ENCODE measurements at regions not wholly inside any gene's neighbourhood (a gene's known extent, or its start where the extent isn't known, plus 50 kb on each side); places are given as distances from the start of the nearest gene placed in this dataset.

DNA sequence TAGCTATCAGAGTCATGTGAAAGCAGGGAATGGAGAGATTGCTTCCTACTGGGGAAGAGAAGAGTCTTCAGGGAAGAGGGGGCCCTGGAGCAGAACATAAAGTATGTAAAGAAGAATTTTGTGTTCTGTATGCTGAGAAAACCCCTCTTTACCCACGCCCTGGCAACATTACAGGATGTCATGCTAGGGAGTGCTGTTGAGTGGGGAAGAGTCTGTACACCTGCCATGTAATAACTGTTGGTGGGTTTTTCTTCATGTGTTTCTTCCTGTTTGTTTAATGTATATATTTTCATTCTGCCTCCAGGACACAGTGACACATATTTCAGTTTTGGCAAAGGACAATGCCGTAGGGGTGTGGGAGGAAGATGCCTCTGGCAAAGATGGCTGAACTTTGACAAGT is 122.8 kb upstream of the LPP start:
- Mint-ChIP-seq H3K9me3 (peaks cover 0 to 36% (median 15%) of the 10 kb centered on the region in 7 donors), H3K27ac (no peak overlapping the region), H3K36me3 (peaks cover 0 to 13% of the 10 kb centered on the region in 2 donors), H3K4me1 (peaks cover 10 to 21% (median 20%) of the 10 kb centered on the region in 3 donors), H3K4me3 (peak overlapping the region in 1 of 8 donors; percentile 51), H3K27me3 (no peaks in the 10 kb centered on the region)
- peak in 1 of 2 donors; percentile 28 for ATAC-seq (ENCODE audit: low read depth in 2 of 2)
- no peak for DNase-seq

DNA sequence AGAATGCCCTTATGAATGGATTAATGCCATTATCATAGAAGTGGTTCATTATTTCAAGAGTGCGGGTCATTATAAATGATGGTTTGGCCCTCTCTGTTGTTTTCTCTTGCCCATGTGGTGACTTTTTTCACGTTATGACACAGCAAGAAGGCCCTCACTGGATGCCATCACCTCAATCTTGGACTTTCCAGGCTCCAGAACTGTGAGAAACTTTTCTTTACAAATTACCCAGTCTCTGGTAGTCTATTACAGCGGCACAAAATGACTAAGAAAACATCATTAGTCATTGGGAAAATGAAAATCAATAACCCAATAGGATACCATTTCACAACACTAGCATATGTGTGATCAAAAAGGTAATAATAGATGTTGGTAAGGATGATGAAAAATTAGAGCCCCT is 119.0 kb upstream of the LPP start:
- Mint-ChIP-seq H3K4me3 (no peak overlapping the region), H3K27me3 (peaks cover 0 to 5% (median 0%) of the 10 kb centered on the region in 3 donors), H3K9me3 (peaks cover 0 to 38% (median 15%) of the 10 kb centered on the region in 7 donors), H3K36me3 (peaks cover 0 to 13% of the 10 kb centered on the region in 2 donors), H3K4me1 (peaks cover 15 to 30% (median 24%) of the 10 kb centered on the region in 3 donors), H3K27ac (no peak overlapping the region)
- DNase-seq (no peak), ATAC-seq (ENCODE audit: low read depth in 2 of 2) (no peak)

DNA sequence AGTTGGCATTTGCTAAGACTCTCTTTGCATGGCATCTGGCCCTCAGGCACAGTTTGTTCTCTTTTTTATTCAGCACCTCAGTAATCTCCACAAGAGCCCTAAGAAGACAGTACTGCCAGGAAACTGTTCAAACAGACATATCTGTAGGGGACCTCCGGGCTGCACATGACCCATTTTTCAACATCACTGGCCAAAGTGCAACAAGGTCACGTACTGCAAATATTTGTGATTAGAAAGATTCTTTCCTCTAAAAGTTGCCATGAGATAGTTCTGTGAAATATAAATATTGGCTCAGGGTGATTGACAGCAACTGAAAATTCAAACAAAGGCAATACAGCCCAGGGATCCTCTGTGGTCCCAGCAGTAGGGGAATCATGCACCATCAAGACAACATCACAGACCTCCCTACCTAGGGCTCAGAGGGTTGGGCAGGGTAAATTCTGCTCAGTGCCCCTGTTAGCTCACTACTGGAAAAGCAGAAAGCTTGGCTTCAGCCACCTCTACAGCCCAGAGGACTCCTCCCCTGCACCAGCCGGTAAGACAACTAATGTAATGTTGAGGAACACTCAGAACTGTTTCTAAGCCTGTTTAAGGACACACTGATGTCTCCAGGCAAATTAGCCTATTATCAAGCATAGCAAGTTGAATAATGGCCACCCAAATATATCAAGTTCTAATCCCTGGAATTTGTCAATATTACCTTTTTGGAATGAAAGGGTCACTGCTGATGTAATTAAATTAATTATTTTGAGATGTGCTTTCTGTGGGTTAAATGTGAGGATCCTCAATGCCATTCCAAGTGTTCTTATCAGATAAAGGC is 117.4 kb upstream of the LPP start:
- Mint-ChIP-seq H3K4me3 (no peak overlapping the region), H3K27ac (no peak overlapping the region), H3K9me3 (peaks cover 0 to 38% (median 15%) of the 10 kb centered on the region in 7 donors), H3K4me1 (peaks cover 14 to 24% (median 22%) of the 10 kb centered on the region in 3 donors), H3K36me3 (peaks cover 0 to 13% of the 10 kb centered on the region in 2 donors), H3K27me3 (peaks cover 0 to 5% (median 0%) of the 10 kb centered on the region in 3 donors)
- DNase-seq, result peak; percentile 14
- ATAC-seq (ENCODE audit: low read depth in 2 of 2), result peak; percentile 37 to 62

- peak overlapping the region in 1 of 6 donors; percentile 9 for H3K27ac Mint-ChIP-seq
- no peak for ATAC-seq (ENCODE audit: low read depth in 2 of 2)
- H3K36me3 Mint-ChIP-seq, result peaks cover 0 to 12% of the 10 kb centered on the region in 2 donors
- peaks cover 0 to 38% (median 15%) of the 10 kb centered on the region in 7 donors for H3K9me3 Mint-ChIP-seq
- H3K4me3 Mint-ChIP-seq, result no peak overlapping the region
- H3K27me3 Mint-ChIP-seq, result peaks cover 0 to 5% (median 0%) of the 10 kb centered on the region in 3 donors
- H3K4me1 Mint-ChIP-seq, result peaks cover 14 to 22% (median 19%) of the 10 kb centered on the region in 3 donors
- DNase-seq, result no peak
Observed at GRCh38 chr3:188037195-188037718, 116.7 kb upstream of the LPP start.

GRCh38 chr3:188037965-188038581 is 115.9 kb upstream of the LPP start:
- Mint-ChIP-seq H3K9me3 (peaks cover 0 to 33% (median 12%) of the 10 kb centered on the region in 7 donors), H3K36me3 (peaks cover 0 to 7% of the 10 kb centered on the region in 2 donors), H3K27me3 (peaks cover 0 to 7% (median 5%) of the 10 kb centered on the region in 3 donors), H3K4me1 (peaks cover 14 to 19% (median 14%) of the 10 kb centered on the region in 3 donors), H3K27ac (peak overlapping the region in 1 of 6 donors; percentile 29), H3K4me3 (no peak overlapping the region)
- DNase-seq (no peak), ATAC-seq (ENCODE audit: low read depth in 2 of 2) (no peak)

DNA sequence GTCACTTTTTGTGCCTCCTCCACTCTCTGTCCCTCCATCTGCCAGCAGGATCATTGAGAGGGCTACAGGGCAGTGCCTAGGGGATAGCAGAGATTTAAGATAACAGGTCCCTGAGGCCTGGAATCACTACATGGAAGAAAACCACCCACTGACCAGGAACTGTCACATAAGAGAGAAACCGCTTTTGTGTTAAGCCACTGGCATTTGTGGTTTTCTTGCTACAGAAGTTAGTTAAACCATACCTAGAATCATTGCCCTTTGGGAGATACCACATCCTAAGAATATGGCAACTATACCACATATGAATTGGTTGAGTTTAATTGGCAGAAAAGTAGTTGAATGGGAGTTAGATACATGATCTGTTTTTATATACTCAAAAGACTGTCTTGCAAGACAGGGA is 112.8 kb upstream of the LPP start:
- Mint-ChIP-seq H3K4me3 (no peak overlapping the region), H3K27me3 (peaks cover 0 to 10% (median 9%) of the 10 kb centered on the region in 3 donors), H3K27ac (no peak overlapping the region), H3K9me3 (peaks cover 0 to 3% (median 0%) of the 10 kb centered on the region in 7 donors), H3K36me3 (no peaks in the 10 kb centered on the region), H3K4me1 (peaks cover 7 to 9% (median 8%) of the 10 kb centered on the region in 3 donors)
- DNase-seq, result no peak
- no peak for ATAC-seq (ENCODE audit: low read depth in 2 of 2)

DNA sequence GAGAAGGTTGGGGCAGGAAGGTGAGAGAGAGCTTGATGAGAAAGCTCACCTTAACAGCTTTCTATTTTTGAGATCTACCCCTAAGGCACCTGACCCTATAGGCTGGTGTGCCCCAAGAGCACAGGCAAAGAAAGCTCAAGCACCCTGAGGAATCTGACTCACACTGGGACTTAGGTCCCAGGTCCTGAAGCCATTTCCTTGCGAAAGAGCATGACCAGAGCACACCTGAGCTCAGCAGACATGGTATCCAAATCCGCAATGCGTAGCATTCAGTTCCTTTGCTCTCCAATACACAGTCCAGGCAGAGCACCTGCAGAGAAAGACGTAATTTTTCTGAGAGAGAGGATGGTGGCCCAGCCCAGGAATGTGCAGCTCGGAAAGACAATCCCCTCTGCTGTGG is 112.1 kb upstream of the LPP start:
- no peak for DNase-seq
- H3K27me3 Mint-ChIP-seq, result peaks cover 0 to 10% (median 9%) of the 10 kb centered on the region in 3 donors
- no peak overlapping the region for H3K27ac Mint-ChIP-seq
- H3K4me3 Mint-ChIP-seq, result no peak overlapping the region
- no peaks in the 10 kb centered on the region for H3K36me3 Mint-ChIP-seq
- no peak for ATAC-seq (ENCODE audit: low read depth in 2 of 2)
- peaks cover under 1 to 5% (median 4%) of the 10 kb centered on the region in 3 donors for H3K4me1 Mint-ChIP-seq
- peaks cover 0 to 2% (median 0%) of the 10 kb centered on the region in 7 donors for H3K9me3 Mint-ChIP-seq

DNA sequence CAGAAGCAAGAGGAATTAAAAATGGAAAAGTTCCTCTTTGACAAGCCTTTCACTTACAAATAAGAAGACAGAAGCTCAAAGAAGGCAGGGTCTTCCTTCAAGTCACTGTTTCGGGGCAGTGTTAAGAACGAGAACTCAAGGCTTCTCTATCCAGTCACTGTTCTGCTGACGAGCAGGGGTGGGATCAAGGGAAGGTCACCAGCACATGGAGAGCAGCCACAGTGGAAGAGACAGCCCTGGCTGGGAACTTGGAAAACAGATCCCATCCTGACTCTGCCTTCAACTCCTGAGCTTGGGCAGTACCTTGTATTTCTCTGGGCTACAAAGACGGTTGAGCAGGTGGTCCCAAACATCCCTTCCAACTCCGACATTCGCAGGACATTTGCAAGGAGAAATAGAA is 111.5 kb upstream of the LPP start:
- ATAC-seq (ENCODE audit: low read depth in 2 of 2) (no peak), DNase-seq (no peak)
- no peaks in the 10 kb centered on the region for H3K36me3 Mint-ChIP-seq
- peaks cover 0 to 5% (median 4%) of the 10 kb centered on the region in 3 donors for H3K4me1 Mint-ChIP-seq
- no peak overlapping the region for H3K27ac Mint-ChIP-seq
- peaks cover 0 to 2% (median 0%) of the 10 kb centered on the region in 7 donors for H3K9me3 Mint-ChIP-seq
- no peak overlapping the region for H3K4me3 Mint-ChIP-seq
- peaks cover 0 to 12% (median 10%) of the 10 kb centered on the region in 3 donors for H3K27me3 Mint-ChIP-seq

DNA sequence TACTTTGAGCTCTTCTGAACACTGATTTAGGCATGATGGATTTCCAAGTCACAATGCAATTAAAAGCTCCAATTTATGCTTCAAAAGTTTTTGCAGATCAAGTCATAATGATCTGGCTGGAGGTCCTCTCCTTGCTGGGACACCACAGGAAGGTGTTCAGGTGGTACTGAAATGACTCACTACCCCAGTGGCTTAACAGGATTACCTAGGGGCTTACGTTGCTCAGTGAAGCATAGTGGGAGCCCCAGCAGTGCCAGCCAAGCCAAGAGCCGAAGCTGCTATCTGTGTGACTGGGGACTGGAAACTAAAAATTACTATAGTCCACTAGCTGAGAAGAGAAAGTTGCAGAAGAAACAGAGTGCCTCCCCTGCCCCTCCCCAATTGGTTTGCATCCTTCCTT is 110.1 kb upstream of the LPP start:
- no peaks in the 10 kb centered on the region for H3K36me3 Mint-ChIP-seq
- no peak for DNase-seq
- peaks cover 0 to 15% (median 5%) of the 10 kb centered on the region in 3 donors for H3K27me3 Mint-ChIP-seq
- H3K4me3 Mint-ChIP-seq, result no peak overlapping the region
- peaks cover 0 to 2% (median 0%) of the 10 kb centered on the region in 7 donors for H3K9me3 Mint-ChIP-seq
- H3K4me1 Mint-ChIP-seq, result peaks cover 0 to 5% (median 4%) of the 10 kb centered on the region in 3 donors
- no peak overlapping the region for H3K27ac Mint-ChIP-seq
- ATAC-seq (ENCODE audit: low read depth in 2 of 2), result no peak

GRCh38 chr3:188046561-188047211 is 107.3 kb upstream of the LPP start:
- no peak for ATAC-seq (ENCODE audit: low read depth in 2 of 2)
- Mint-ChIP-seq H3K4me3 (no peak overlapping the region), H3K27ac (no peak overlapping the region), H3K9me3 (no peaks in the 10 kb centered on the region), H3K27me3 (peaks cover 4 to 26% (median 9%) of the 10 kb centered on the region in 3 donors), H3K4me1 (peaks cover 8 to 17% (median 16%) of the 10 kb centered on the region in 3 donors), H3K36me3 (no peaks in the 10 kb centered on the region)
- DNase-seq, result no peak

- H3K27me3 Mint-ChIP-seq, result peaks cover 4 to 24% (median 10%) of the 10 kb centered on the region in 3 donors
- no peaks in the 10 kb centered on the region for H3K9me3 Mint-ChIP-seq
- ATAC-seq (ENCODE audit: low read depth in 2 of 2) (no peak), DNase-seq (no peak)
- H3K4me3 Mint-ChIP-seq, result no peak overlapping the region
- H3K4me1 Mint-ChIP-seq, result peaks cover 8 to 17% (median 16%) of the 10 kb centered on the region in 3 donors
- no peaks in the 10 kb centered on the region for H3K36me3 Mint-ChIP-seq
- no peak overlapping the region for H3K27ac Mint-ChIP-seq
Observed at GRCh38 chr3:188047536-188047935, 106.4 kb upstream of the LPP start.

DNA sequence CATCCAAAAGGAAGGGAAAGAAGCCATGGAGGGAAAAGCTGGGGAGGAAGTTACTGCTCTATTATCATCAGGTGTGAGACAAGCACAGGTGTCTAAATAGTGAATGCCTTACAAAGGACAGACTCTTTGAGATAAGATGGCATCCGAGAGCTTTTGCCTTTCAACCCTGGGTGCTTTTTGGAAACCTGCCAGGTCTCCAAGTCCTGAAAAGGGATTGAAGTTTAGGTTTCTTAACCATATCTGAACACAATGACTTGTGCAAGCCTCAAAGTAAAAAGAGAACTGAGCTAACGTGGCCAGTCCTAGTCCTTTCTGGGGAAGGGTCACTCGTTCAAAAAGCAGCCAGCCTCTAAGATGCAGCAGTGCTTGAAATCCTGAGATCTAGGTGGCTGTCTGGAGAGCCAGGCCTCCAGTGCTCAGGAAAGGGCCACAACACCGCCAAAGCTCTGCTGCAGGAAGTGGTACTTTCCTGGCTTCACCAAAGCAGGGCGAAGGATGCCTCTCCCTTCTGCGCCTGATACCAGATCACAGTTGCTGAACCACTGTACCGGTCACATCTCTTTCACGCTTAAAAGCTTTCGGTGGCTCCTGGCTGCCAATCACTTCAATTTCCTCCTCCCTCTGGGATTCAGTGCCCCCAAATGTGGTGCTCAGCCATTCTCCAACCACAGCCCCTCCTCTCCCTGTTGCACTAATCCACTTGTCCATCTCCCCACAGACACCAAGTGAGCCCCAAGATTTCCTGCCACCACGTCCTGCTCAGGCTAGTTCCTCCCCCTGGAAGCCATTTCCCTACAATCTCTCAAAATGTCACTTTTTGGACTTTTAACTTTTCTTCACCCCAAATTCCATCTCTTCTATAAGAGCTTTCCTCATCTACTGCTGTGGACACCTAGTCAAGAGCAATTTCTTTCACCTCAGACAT is 104.1 kb upstream of the LPP start:
- H3K27me3 Mint-ChIP-seq, result peaks cover 4 to 17% (median 17%) of the 10 kb centered on the region in 3 donors
- ATAC-seq (ENCODE audit: low read depth in 2 of 2), result peak; percentile 81 to 93
- H3K36me3 Mint-ChIP-seq, result no peaks in the 10 kb centered on the region
- H3K4me1 Mint-ChIP-seq, result peaks cover 8 to 22% (median 16%) of the 10 kb centered on the region in 3 donors
- no peaks in the 10 kb centered on the region for H3K9me3 Mint-ChIP-seq
- peak overlapping the region in 4 of 8 donors; percentile 2 to 63 (median 14) for H3K4me3 Mint-ChIP-seq
- DNase-seq, result no peak
- peak overlapping the region in 1 of 6 donors; percentile 0 for H3K27ac Mint-ChIP-seq
